ENCODE measurements at regions not wholly inside any gene's neighbourhood (a gene's known extent, or its start where the extent isn't known, plus 50 kb on each side); places are given as distances from the start of the nearest gene placed in this dataset.

DNA sequence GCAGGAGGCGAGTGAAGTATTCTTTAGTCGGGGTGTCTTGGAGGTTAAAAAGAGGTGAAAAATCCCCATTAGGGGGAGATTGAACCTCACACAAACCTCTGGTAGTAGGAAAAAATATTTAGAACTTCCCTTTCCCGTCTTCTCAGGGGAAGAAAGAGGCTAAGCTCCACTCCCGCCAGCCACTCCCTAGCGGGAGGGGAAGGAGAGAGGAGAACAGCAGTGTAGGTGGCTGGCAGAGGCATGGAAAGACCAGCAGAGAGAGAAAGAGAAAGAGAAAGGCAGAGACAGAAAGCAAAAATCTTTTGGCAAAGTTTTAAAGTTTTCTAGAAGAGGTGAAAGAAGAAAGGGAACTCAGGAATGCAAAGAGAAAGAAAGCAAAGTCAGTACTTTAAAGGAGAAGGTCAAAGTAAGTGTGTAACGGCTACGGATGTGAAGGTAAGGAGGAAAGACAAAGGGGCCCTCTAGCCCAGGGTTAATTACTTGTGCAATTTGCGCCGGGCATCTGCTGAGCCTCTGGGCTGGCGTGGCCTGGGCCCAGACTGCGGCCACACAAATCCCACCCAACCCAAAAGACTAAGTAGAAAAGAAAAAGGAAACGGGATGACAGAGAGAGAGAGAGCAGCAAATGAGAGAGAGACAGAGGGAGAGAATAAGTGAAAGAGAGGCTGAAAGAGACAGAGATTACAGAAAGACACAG, 72.3 kb upstream of the ZNF746 start:
- TF ChIP-seq POLR2A (IDR thresholded peaks at IDR 0.05): no peak
- TF ChIP-seq, protein P1, sequence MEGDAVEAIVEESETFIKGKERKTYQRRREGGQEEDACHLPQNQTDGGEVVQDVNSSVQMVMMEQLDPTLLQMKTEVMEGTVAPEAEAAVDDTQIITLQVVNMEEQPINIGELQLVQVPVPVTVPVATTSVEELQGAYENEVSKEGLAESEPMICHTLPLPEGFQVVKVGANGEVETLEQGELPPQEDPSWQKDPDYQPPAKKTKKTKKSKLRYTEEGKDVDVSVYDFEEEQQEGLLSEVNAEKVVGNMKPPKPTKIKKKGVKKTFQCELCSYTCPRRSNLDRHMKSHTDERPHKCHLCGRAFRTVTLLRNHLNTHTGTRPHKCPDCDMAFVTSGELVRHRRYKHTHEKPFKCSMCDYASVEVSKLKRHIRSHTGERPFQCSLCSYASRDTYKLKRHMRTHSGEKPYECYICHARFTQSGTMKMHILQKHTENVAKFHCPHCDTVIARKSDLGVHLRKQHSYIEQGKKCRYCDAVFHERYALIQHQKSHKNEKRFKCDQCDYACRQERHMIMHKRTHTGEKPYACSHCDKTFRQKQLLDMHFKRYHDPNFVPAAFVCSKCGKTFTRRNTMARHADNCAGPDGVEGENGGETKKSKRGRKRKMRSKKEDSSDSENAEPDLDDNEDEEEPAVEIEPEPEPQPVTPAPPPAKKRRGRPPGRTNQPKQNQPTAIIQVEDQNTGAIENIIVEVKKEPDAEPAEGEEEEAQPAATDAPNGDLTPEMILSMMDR (IDR thresholded peaks at IDR 0.05 in 8 of 11, conservative IDR thresholded peaks at IDR 0.05 in 3 of 11): no peak
- no peak for TF ChIP-seq POLR2AphosphoS5 (IDR thresholded peaks at IDR 0.05)

Data from spleen (tissue), 7 donors.